Left renal pelvis (tissue), 4 donors: ENCODE measurements at regions not wholly inside any gene's neighbourhood (a gene's known extent, or its start where the extent isn't known, plus 50 kb on each side); places are given as distances from the start of the nearest gene placed in this dataset.

ENCODE experiments used
- DNase-seq, 4 donors: peaks; one replicate each; pipeline ENCODE4 v3.0.0-alpha.2; 2013; ENCODE audit warnings: low read depth in 4 of 4, low spot score in 3 of 4

DNA sequence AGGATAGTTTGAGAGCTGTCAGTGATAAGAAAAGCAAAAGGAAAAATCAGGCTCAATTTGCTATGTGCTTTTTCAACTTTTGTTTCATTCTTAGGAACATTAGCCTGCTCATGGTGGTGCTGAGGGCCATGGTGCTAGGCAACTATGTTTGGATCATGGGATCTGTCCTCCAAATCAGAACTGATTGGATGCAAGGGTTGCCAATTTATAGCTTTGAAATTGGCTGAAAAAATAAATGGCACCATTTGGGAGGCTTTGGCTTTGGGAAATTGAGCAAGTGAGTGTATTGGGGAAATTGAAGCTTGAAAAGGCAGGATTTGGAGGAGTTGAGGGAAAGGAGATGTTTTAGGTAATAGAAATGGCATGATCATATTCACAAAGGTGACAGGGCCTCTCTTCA, 103.8 kb downstream of the CYP26A1 start:
- no peak for DNase-seq

DNA sequence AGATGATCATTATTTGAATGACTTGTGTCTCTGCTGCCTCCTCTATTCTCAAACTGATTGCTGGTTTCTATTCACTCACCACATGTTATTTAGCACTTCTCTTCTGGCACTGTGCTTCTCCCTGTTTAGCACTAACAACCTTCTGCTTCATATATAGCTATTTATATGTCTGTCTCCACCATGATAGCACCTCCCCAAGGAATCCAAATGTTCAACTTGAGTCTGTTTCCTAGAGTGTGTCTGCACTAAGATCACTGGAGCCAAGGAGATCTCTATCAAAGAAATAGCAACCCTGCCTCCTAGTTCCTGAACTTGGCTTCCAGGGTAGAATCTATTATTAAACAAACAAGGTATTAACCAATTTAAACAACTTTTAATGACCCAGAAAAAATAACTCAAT, 104.5 kb downstream of the CYP26A1 start:
- no peak for DNase-seq

DNA sequence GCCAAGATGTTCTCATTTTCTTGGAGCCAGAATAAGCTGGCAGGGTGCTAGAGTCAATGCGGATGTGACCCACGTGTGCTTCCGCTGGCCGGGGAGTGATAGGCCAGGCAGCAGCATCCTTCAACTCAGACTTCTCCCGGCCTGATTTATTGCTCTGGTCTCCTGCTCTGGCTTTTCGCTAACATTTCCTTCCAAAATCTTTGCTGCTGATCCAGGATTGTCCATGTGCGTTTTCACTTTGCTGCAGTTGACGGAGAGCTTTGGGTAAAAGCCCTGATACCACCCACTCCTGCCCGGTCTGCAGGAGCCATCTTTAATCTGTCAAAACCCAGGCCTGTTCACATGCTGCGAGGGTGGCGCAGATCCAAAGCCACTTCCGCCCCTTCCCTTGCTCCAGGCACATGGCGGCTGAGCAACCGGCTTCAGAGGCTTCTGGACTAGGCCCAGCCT, 106.8 kb downstream of the CYP26A1 start:
- peak in 1 of 4 donors; percentile 22 for DNase-seq

DNA sequence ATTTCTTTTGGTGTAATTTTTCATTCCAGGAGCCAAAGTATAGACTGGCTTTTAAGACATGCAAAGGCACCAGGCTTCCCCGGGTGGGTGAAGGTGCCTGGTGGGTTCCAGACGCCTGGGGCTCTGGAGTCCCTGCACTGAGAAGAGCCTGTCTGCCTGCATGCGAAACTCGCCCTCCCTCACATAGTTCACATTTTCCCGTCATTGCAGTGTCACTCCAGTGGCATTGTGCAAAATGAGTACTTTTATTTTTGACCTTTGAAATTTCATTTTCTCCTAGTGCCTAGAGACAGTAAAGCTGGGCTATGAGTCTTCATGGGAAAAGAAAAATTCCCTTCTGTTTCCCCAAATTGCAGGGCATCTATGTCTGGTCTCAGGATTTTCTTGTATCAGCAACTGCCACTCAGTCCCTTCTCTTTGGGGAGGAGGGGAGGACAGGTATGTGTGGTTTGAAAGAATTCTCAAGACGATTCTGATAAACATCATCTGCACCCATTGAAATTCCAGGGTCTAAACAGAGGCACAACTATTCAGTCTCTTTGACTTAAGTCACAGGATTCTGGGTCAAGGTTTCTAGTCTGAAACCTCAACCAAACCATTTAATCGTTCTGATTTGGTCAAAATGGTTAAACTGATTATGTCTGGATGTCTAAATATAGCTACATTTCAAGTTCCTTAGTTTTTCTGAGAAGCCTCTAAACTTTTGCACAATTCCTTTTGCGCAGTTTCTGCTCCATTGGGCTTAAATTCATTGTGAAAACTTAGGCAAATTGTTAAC, 107.8 kb downstream of the CYP26A1 start:
- no peak for DNase-seq

DNA sequence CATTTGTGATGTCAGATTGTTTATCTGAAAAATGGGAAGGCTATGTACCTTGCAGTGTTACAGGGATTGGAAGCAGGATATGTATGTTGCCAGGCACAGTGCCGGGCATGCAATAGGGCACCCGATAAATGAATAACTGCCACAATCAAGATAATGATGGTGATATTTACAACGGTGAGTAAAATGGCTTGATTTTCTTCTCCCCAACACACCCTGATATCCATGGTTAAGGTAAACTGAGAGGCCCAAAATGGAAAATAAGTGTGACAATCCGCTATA, 108.3 kb downstream of the CYP26A1 start:
- no peak for DNase-seq

DNA sequence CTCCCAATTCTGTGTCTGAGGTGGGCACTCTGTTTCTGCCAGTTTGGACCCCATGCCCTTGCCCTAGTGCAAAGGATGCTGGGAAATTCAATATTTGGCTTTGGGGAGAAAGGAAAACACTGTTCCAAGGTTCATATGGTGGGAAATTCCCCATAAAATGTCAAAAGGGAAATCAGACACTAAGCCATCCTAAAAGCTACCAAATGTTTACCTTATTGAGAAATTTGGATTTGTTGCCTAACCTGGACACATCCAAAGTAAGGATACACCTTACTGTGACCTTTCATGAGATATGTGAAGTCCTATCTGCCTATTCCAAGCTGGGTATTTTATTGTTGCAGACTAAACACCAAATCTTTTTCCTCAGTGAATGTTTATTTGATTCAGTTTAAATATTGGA, 109.1 kb downstream of the CYP26A1 start:
- DNase-seq, result no peak

DNA sequence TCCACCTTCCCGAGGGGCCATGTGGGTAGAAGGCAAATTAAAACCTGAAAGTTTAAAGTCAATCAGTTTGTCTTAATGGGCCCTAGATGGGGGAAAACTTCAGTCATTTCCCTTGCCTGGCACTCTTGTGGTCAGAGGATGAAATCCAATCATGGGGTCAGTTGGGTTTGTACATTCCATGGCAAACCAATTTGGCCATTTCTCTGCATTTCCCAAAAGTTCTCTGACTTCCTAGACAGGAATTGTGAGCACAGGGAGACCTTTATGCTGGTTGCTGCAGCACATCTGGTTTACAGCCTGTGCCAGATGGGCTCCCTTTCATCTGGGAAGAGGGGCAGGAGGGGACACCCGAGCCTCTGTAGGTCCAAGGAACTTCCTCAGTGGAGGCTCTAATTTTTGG, 113.0 kb downstream of the CYP26A1 start:
- DNase-seq, result no peak

DNA sequence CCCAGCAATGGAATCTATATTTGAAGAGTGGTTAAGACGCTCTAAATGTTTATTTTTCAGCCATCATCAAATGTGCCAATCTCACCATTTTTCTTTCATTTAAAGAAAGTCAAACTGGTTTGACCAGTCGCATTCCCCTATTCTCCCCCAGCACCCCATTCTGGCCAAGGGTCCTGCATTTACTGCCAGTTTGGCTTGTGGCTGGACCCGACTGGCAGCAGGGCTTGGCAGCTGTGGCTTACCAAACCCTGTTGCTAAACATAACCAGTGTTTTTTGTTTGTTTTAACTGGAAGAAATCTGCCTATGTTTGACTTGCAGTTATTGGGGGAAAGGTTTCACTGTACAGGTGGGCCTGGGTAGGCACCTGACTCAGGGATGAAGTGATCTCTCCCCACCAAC, 116.3 kb downstream of the CYP26A1 start:
- DNase-seq, result no peak

DNA sequence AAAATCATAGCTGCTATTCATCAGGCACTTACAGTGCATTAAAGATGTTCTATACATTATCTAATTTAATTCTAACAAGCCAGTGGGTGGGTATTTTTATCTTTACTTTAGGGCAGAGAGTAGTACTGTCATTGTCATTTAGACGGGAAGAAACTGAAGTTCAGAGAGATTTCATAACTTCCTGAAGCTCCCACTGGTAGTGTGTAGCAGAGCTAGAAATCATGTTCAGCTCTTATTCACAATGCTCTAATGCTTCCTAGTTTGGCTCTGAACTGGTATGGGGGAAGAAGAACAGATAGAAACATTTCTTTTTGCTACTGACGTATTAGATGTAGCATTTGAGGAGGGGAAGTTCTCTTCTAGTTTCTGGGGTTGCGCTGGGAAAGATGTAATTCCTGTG, 116.7 kb downstream of the CYP26A1 start:
- DNase-seq, result no peak

DNA sequence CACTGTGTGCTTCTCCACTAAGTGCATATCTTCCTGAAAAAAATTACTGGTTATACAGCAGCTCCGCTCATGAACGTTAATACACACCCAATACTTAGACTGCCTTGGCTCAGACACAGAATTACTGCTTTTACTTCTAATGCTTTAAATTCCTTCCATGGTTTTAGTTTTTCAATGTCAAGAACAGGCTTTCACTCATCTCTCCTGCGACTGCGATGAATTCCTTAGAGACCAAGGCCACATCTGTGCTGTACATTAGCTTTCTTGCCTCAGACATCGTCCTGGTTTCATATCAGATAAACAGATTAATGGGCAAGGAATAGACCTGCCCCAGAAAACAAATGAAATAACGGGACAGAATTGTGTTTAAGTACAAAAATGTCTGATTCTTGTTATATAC, 120.2 kb downstream of the CYP26A1 start:
- DNase-seq, result no peak

DNA sequence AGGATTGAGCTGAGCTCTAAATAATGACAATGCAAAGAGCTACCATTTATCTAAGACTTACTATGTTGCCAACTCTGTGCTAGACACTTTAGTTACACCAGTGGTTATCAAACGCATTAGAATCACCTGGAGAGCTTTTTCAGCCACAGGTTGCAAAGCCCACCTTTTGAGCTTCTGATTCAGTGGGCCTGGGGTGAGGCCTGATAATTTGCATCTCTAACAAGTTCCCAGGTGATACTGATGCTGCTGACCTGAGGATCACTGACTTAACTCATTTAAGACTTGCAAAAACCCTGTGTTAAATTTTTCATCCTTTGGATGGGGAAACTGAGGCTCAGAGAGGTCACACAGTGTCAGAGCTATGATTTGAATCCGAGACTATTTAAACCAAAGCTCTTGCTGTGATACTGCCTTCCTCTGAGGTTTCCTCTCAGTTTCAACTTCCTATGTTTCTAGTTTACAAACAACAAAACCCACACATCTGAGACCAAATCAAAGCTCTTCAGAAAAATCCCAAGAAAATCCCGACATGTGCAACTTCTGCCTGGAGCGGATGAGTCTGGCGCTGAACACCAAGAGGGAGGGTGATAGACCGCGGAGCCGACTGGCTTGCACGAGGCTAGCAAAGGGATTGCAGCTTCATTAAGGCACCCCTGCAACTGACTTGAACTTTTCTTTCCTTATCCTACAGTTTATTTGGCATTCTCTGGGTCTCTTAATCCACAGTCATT, 124.9 kb downstream of the CYP26A1 start:
- DNase-seq, result peak in 1 of 4 donors; percentile 12

DNA sequence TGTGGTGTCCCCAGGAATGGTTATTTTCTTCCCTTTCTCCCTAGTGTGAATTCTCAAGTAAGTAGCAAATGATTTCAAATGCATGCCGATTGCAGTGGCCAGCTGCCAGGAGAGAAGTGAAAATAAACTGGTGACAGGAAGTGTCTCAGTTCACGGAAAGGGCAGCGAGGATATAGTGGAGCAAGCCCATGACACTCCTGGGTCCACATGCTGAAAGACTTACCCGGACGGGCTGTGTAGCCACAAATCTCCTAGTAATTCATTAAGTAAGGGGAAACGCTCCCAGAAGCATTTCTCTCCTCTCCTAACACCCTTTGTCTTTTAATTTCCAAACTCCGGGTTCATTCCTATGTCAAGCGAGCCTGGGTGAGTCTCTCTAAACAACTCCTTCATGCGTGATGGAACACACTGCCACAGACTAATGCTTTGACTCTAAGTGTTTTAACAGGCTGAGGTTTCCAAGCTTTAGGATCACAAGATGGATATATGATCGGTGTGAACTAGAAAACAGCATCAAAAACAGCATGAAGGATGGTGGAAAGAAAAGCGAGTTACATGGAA, 125.6 kb downstream of the CYP26A1 start:
- peak; percentile 55 to 68 (median 63) for DNase-seq

DNA sequence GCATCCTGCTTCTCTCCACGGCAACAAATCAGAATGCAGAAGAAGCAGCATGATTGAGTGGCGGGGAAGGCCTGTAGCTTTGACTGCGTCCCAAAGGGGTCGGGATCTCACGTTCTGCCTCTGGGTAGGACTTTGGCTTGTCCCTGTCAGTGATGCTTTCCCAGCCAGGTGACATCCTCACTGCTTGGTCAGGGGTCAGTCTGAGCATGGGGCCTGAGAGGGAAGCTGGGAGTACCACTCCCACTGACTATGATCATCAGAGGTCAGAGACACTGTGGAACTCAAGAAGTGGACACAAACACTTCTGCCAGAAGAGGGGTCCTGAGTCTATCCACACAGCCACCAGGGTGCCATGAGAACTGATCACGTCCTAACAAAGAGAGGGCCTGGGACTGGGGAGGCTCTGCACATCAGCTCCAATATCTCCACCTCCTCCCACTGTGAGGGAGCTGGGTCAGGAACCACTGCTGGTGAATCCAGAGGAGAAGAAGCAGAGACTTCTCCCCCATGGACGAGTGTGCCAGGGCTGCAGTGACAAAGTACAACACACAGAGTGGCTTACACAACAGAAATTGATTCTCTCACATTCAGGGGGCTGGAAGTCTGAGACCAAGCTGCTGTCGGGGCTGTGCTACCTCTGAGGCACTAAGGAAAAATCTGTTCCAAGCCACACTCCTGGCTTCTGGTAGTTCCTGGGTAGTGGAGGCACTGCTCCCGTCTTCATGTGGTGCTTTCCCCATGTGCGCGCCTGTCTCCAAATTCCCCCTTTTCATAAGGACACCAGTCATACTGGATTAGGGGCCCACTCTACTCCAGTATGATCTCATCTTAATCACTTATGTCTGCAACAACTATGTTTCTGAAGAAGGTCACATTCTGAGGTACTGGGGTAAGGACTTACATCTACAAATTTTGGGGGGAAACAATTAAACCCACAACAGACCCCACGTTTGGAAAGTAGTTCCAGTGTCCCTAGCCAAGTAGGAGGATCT, 131.1 kb downstream of the CYP26A1 start:
- DNase-seq, result no peak

DNA sequence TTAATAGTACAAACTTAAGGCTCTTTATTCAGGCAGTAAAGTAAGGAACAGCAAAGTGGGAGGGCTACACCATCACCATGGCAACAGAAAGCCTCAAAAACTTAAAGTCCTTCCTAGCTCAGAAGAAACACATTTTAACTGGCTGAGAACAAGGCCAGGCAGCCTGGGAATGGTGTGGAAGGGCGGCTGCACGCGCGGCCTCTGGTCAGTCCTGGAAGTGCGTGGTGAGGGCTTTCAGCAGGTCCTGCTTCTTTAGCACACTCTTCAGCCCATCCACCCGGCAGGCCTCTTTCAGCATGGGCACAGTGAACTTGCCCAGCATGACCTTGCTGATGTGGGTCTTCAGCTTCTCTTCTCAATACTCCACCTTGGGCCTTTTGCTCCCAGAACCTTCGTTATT, 133.0 kb downstream of the CYP26A1 start:
- DNase-seq, result no peak

DNA sequence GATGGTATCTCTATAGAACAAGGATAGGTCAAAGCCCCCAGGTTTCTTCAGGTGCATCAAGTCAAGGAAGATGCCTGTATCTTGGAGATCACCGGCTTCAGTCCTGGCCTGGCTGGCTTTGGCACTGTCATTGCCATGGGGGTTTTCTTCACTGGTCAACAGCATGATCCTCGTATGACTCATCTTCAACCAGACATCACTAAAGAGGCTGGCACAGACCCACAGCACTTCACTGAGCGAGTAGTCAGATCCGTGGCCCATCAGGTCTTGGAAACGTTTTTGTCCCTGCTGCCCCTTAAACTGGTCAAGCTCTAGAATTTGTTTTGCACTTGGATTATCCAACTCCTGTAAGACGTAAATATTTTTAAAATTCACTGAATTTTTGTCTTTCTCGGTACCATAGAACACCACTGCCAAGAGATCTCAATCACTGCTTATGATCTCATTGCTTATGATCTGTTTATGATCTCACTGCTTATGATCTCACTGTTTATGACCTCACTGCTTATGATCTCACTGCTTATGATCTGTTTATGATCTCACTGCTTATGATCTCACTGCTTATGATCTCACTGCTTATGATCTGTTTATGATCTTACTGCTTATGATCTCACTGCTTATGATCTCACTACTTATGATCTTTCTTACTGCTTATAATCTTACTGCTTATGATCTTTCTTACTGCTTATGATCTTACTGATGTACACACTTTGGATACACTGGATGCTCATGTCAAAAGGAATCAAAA, 135.2 kb downstream of the CYP26A1 start:
- DNase-seq, result no peak

DNA sequence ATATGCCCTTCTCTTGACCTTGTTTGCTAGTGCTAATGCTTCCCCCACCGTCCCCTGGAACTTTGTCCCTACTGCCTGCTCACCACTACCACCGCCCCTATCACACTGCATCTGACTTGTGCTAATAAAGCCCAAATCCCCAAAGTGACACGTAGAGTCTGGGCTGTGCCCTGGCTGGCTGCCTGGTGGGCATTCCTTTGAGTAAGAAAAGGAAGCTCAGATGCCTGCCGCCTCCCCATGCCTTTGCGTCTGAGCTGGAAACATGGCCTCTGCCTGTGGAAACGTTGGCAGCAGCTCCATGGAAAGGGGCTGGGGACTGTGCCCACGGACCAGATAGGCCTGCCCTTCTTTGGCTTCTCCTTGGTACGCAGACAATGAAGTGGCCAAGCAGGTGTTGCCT, 138.3 kb downstream of the CYP26A1 start:
- no peak for DNase-seq

DNA sequence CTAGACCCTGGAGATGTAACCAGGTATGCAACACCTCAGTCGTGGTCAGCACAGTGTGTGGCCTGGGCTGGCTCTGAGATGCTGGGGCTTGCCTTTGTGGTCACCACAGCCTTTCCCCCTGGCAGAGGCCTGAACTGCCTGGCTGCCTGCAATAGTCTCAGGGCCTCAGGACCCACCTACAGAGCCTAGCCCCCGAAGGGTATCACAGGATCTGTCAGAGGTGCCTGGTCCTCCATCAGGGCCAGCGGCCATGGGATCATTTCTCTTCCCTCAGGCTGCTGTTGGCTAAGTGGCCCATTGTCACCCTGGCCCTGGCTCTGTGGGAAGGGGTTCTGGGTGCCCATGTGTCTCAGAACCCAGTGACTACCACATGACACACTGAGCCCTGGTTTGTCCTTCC, 141.6 kb downstream of the CYP26A1 start:
- no peak for DNase-seq

DNA sequence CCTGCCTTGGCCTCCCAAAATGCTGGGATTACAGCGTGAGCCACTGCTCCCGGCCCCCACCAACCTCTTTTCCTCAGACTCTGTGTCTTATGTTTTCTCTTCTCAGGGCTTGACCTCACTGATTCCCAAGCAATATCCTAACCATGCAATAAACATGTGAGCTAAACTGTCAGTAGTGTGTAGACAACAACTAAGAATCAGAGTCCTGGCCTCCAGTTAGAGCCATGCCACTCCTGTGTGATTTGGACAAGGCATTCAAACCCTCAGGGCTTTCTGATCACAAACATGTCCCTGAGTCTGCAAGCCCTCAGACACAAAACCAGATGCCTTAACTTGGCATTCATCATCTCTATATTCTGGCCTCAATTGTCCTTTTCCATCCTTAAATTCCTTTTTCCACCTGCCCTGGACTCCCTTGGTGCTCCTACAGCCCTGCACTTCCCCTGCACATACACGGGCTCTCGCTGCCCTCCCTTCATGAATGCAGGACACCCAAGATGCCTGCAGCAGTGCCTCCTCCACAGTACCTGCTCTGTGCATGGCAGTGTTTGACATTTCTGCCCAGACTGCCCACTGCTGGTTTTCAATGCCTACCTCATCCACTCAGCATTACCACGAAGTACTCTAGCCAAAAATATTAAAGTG, 142.8 kb downstream of the CYP26A1 start:
- no peak for DNase-seq

DNA sequence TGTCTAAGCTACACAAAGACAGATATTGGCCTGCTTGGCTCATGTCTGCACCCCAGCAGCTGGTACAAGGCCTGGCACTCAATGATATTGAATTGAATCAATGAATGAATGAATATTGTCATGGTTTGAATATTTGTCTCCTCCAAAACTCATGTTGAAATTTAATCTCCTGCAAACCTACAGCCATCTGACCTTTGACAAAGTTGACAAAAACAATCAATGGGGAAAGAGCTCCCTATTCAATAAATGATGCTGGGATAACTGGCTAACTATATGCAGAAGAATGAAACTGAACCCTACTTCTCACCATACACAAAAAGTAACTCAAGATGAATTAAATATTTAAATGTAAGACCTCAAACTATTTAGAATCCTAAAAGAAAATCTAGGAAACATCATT, 144.7 kb downstream of the CYP26A1 start:
- no peak for DNase-seq

DNA sequence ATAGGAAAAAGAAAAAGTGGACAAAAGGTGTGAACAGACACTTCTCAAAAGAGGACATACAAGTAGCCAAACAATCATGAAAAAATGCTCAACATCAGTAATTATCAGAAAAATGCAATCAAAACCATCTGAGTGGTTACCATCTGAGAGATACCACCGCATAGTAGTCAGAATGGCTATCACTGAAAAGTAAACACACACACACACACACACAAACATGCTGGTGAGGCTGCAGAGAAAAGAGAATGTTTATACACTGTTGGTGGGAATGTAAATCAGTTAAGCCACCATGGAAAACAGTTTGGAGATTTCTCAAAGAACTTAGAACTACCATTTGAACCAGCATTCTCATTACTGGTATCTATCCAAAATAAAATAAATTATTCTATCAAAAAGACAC, 145.7 kb downstream of the CYP26A1 start:
- no peak for DNase-seq
